GM12873 (cell line): ENCODE measurements at regions not wholly inside any gene's neighbourhood (a gene's known extent, or its start where the extent isn't known, plus 50 kb on each side); places are given as distances from the start of the nearest gene placed in this dataset.

ENCODE experiments used
- TF ChIP-seq, protein P1 (sequence below): IDR thresholded peaks from 2 replicates; pipeline ENCODE4 v1.5.1; 2012; ENCODE audit warnings: low read depth, mild to moderate bottlenecking, moderate library complexity, low read length, control low read depth; ENCODE audit not compliant: insufficient read depth; ENCODE audit errors: missing control alignments

DNA sequence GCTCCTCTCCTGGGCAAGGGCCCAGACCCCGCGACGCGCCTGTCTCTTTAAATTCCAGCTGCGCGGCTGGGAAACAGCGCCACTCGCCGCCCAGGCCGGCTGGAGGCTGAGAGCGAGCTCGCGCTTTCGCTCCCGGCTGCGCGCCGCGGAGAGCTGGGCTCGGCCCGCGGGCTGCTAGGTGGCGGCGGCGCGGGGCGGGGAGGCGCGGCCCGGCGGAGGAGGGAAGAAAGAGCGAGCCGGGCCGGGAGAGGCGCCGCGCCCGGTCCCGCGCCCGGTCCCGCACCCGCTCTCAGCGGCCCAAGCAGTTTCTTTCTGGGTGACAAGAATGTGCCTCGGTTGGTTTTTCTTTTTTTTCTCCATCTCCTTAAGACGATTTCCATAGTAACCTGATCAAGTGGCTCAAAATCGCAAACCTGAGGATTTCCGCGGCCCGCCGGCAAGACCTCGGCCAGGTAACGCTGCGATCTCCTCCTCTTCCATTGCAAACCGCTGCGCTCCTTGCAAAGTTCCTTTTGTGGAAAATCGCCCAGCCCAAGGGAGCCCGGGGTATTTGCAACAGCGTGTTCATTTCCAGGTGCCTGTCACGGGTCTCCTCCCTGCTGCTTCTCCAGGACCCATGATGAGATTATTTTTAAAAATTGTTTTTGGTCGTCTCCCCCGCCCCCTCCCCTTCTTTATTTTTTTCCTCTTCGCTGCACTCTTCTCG, 259.5 kb upstream of the E2F7 start:
- TF ChIP-seq, protein P1, sequence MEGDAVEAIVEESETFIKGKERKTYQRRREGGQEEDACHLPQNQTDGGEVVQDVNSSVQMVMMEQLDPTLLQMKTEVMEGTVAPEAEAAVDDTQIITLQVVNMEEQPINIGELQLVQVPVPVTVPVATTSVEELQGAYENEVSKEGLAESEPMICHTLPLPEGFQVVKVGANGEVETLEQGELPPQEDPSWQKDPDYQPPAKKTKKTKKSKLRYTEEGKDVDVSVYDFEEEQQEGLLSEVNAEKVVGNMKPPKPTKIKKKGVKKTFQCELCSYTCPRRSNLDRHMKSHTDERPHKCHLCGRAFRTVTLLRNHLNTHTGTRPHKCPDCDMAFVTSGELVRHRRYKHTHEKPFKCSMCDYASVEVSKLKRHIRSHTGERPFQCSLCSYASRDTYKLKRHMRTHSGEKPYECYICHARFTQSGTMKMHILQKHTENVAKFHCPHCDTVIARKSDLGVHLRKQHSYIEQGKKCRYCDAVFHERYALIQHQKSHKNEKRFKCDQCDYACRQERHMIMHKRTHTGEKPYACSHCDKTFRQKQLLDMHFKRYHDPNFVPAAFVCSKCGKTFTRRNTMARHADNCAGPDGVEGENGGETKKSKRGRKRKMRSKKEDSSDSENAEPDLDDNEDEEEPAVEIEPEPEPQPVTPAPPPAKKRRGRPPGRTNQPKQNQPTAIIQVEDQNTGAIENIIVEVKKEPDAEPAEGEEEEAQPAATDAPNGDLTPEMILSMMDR = peak; percentile 44

DNA sequence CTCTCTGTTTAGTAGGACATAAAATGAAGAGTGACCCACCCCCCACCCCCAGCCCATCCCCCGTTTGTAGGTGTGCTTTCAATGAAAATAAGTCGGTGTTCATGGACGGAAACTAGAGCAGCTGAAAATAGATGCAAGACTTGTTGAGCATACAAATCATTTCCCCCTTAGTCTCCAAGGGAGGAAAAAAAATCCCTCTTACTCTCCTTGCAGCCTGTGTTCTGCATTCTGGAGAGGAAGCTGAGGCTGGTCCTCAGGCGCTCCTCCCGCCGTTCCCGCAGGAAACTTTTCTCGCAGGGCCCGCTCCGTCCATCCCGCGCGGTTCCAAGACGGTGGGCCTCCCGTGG, 259.0 kb upstream of the E2F7 start:
- TF ChIP-seq, protein P1 = no peak

DNA sequence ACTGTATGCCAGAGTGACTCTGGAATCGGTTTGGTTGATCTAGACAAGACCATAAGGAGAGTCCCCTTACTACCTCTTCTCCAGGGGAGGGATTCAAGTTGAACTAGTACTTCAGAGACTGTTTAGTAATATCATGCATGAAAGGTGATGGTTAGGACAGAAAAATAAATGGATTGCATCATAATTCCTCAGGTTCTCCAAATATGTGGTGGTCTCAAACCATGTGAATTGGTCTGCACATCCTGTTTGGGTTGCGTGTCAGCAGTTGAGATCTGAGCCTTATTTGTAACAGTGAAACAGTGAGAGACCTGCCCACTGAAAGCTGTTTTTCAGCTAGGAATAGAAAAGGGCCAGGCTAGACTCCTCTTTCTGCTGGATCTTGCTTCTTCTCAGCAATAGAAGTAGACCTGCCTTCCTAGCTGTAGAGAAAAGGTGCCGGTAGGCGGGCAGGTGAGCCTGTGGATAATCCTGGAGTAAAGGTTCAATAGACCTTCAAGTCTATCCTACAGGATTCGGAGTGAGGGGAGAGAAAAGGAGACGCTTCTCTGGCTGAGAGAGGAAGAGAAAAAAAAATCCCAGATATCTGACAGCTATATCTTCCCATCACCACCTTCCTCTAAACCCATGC, 258.5 kb upstream of the E2F7 start:
- TF ChIP-seq, protein P1 = no peak

DNA sequence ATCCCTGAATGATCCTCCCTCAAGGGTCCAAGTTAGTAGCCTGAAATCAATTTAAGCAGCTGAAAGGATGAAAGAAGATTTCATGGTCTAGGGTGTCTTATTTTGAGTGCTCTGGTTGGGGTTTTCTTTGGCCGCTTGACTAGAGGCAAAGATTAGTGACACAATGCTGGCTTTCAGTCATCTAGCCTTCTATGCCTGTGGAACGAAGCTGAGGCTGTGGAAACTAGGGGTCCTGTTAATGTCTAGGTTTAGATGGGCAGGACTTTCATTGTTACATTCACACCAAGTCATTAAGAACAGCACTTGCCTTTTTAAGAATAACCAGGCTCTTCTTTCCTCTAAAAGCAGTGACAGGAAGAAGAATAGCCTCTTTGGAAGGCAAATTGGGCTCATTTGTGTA, 253.8 kb upstream of the E2F7 start:
- TF ChIP-seq, protein P1 = no peak

DNA sequence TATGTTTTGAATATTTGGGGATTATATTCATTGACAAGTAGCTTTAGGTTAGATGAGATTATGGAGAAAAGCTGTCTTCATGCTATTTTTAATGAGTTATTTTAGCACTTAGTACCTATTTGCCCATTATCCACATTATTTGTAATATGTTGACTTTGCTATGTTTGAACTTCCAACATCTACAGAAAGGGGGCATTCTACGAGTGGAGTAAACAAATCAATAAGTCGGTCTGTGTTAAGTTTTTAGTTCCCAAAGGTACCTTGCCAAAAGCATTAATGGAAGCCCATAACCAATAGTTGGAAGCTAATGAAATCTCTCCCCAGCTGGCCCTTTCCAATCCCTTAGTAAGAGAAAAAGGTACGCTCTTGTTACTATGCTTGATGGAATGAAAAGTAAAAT, 250.0 kb upstream of the E2F7 start:
- TF ChIP-seq, protein P1 = no peak

DNA sequence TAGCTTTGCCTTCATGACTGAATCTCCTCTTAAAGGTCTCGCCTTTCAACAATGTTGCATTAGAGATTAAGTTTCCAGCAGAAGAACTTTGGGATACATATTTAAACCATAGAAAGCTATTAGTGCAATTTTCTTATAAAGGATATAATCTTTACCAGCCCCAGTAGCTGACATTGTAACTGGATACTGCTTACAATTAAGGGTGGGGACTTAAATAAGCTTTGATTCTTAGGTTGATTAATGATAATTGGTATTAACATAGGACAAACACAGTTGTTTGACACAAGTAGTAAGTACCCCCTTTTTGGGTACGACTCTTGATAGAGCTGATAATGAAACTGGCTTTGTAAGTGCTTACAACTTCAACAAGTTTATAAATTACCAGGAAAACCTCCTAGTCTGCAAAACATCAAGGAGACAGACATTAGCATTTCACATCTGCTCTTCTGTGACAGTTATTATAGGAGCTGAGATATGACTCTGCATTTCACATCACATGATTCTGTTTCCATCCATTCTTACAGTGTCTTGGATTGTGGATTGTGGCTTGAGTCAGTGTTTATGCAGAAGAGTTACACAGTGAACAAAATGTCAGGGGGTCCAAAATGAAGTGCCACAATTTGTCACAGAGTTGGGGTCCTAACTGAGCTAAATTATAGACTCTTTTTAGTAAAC, 249.1 kb upstream of the E2F7 start:
- TF ChIP-seq, protein P1 = no peak

DNA sequence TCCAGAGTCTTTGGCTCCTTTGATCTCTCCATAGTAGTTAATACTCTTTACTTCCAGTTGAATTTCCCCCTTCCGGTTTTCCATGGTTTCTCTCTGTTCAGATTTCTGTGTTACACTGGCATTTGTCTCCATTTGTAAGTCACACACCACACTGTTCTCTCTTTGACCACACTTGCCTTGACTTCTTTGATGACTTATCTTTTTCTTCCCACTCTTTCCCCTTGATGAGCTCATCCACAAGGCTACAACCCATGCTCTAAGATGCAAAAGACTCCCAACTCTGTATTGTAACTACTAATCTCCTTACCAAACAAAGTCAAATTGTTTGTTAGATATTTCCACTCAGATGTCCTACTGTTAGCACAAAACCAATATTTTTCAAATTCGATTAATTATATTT, 242.7 kb upstream of the E2F7 start:
- TF ChIP-seq, protein P1 = no peak
